ENCODE measurements at regions not wholly inside any gene's neighbourhood (a gene's known extent, or its start where the extent isn't known, plus 50 kb on each side); places are given as distances from the start of the nearest gene placed in this dataset.

GRCh38 chr4:69360271-69360670 is 80.0 kb downstream of the UGT2B28 start:
- Histone ChIP-seq H3K4me1 (ENCODE audit: control insufficient read depth, insufficient read depth, low read length) (no peaks in the 10 kb centered on the region), H3K9me1 (ENCODE audit: insufficient read depth, low read length) (no peaks in the 10 kb centered on the region), H3K9me3 (ENCODE audit: control insufficient read depth, insufficient read depth, low read length) (no peaks in the 10 kb centered on the region), H3K14ac (replicated peaks; ENCODE audit: low read depth, low read length) (no peak overlapping the region), H3K56ac (ENCODE audit: extremely low read depth, insufficient read depth, low read length) (no peak overlapping the region), H3K79me1 (ENCODE audit: low read depth in 1 of 2, low read length in 2 of 2) (no peaks in the 10 kb centered on the region), H4K20me1 (ENCODE audit: insufficient read depth, low read length) (no peaks in the 10 kb centered on the region), H3K9ac (ENCODE audit: low read depth, low read length) (no peak overlapping the region), H2AK5ac (ENCODE audit: low read depth, low read length) (no peak overlapping the region), H4K91ac (ENCODE audit: insufficient read depth, low read depth, low read length) (no peak overlapping the region), H2BK15ac (ENCODE audit: low read depth, low read length) (no peak overlapping the region), H3K4me2 (ENCODE audit: low read depth, low read length) (no peak overlapping the region), H4K5ac (ENCODE audit: low read depth, low read length) (no peak overlapping the region), H2BK120ac (ENCODE audit: low read depth, low read length) (no peak overlapping the region), H3K36me3 (ENCODE audit: control insufficient read depth, insufficient read depth, low read length) (no peaks in the 10 kb centered on the region), H3K18ac (ENCODE audit: low read depth, low read length) (no peak overlapping the region), H3K23ac (ENCODE audit: low read depth, low read length) (no peak overlapping the region), H3K4ac (ENCODE audit: low read depth, low read length) (no peak overlapping the region), H3K27me3 (ENCODE audit: control insufficient read depth, insufficient read depth, low read length) (no peaks in the 10 kb centered on the region), H3K27ac (ENCODE audit: insufficient read depth, low read length) (no peak overlapping the region), H2BK5ac (ENCODE audit: low read depth, low read length, poor library complexity, severe bottlenecking) (no peak overlapping the region), H2AK9ac (replicated peaks; ENCODE audit: low read depth, low read length, poor library complexity) (no peak overlapping the region), H2AFZ (replicated peaks; ENCODE audit: low read length, poor library complexity) (no peak overlapping the region), H2BK20ac (ENCODE audit: low read depth, low read length) (no peak overlapping the region), H4K8ac (ENCODE audit: low read depth in 2 of 2, low read length in 2 of 2) (no peak overlapping the region), H3K4me3 (ENCODE audit: insufficient read depth, low read depth, low read length) (no peak overlapping the region)
- intact Hi-C loops (cut with micrococcal nuclease): no loop called here
- in situ Hi-C loops (cut with MboI; ENCODE audit: low sequenced_read_pairs): no loop called here
- ChIA-PET POLR2A (ENCODE audit: unreplicated experiment) (no interaction called here), CTCF (no interaction called here)
- no peak for DNase-seq
- BruUV-seq (replicated peaks): no TSS peak
- no CpG with 5 or more reads among the region's 1 CpG for WGBS, 2 experiments (ENCODE audit: extremely low coverage in 2 of 2, insufficient read length in 1 of 2)
- dilution Hi-C loops (cut with HindIII; ENCODE audit: low sequenced_read_pairs, unreplicated experiment): no loop called here
- no peak for ATAC-seq (ENCODE audit: low read depth)
- TF ChIP-seq CTCF (conservative IDR thresholded peaks at IDR 0.05; ENCODE audit: low read depth, low read length) (no peak), MXI1 (IDR thresholded peaks at IDR 0.05; ENCODE audit: borderline replicate concordance, low read depth, low read length) (no peak), USF2 (IDR thresholded peaks at IDR 0.05; ENCODE audit: low read depth, low read length) (no peak), CEBPB (IDR thresholded peaks at IDR 0.05; ENCODE audit: low read depth, low read length) (no peak), MAFK (IDR thresholded peaks at IDR 0.05; ENCODE audit: low read depth, low read length) (no peak), POLR2A (IDR thresholded peaks at IDR 0.05; ENCODE audit: low read depth, low read length) (no peak), MAZ (IDR thresholded peaks at IDR 0.05; ENCODE audit: borderline replicate concordance, low read depth, low read length) (no peak), FOS (IDR thresholded peaks at IDR 0.05; ENCODE audit: low read depth, low read length) (no peak), SMC3 (IDR thresholded peaks at IDR 0.05; ENCODE audit: low read depth, low read length) (no peak), BHLHE40 (IDR thresholded peaks at IDR 0.05; ENCODE audit: low read depth, low read length) (no peak), CHD1 (IDR thresholded peaks at IDR 0.05; ENCODE audit: low read depth, low read length) (no peak), ELK1 (IDR thresholded peaks at IDR 0.05; ENCODE audit: borderline replicate concordance, low read depth, low read length) (no peak), RFX5 (IDR thresholded peaks at IDR 0.05; ENCODE audit: low read depth, low read length) (no peak), NFE2L2 (IDR thresholded peaks at IDR 0.05; ENCODE audit: low read depth, low read length) (no peak)

Measured in IMR-90 (cell line).